Left forelimb (tissue), 1 donor: ENCODE measurements at regions not wholly inside any gene's neighbourhood (a gene's known extent, or its start where the extent isn't known, plus 50 kb on each side); places are given as distances from the start of the nearest gene placed in this dataset.
"Not testable (repeated sequence)": the region's sequence is repeated elsewhere in the genome, so short reads cannot be mapped to it uniquely, and the experiment has no call there.

Source experiments
- DNase-seq: peaks from one replicate; pipeline ENCODE4 v3.0.0-alpha.2; 2018; ENCODE audit warnings: low spot score

GRCh38 chr20:47983642-47984041, 198.4 kb upstream of the SULF2 start:
- DNase-seq: not testable (repeated sequence)

- peak; percentile 36 for DNase-seq
Measured at GRCh38 chr20:47982574-47983360, 197.5 kb upstream of the SULF2 start.

GRCh38 chr20:47981222-47981621, 195.9 kb upstream of the SULF2 start:
- DNase-seq: peak; percentile 49

GRCh38 chr20:47980336-47981177, 195.3 kb upstream of the SULF2 start:
- peak; percentile 47 for DNase-seq

- peak; percentile 26 for DNase-seq
Measured at GRCh38 chr20:47979361-47980095, 194.2 kb upstream of the SULF2 start.

GRCh38 chr20:47978428-47979120, 193.3 kb upstream of the SULF2 start:
- peak; percentile 30 for DNase-seq

GRCh38 chr20:47977789-47978252, 192.5 kb upstream of the SULF2 start:
- peak; percentile 26 for DNase-seq

GRCh38 chr20:47977017-47977788, 191.9 kb upstream of the SULF2 start:
- peak; percentile 28 for DNase-seq

- DNase-seq: no peak
Measured at GRCh38 chr20:47974234-47974878, 189.1 kb upstream of the SULF2 start.

- DNase-seq: no peak
Measured at GRCh38 chr20:47973519-47974233, 188.4 kb upstream of the SULF2 start.

- DNase-seq: no peak
Measured at GRCh38 chr20:47972916-47973309, 187.6 kb upstream of the SULF2 start.

- DNase-seq: not testable (repeated sequence)
Measured at GRCh38 chr20:47972297-47972915, 187.1 kb upstream of the SULF2 start.

GRCh38 chr20:47971058-47971791, 185.9 kb upstream of the SULF2 start:
- DNase-seq: no peak

GRCh38 chr20:47970282-47970903, 185.1 kb upstream of the SULF2 start:
- no peak for DNase-seq

GRCh38 chr20:47969426-47969825, 184.1 kb upstream of the SULF2 start:
- no peak for DNase-seq

GRCh38 chr20:47968541-47969310, 183.4 kb upstream of the SULF2 start:
- no peak for DNase-seq

- DNase-seq: no peak
Measured at GRCh38 chr20:47964149-47964548, 178.9 kb upstream of the SULF2 start.
